Neural progenitor cell (in vitro differentiated cells): ENCODE measurements at regions not wholly inside any gene's neighbourhood (a gene's known extent, or its start where the extent isn't known, plus 50 kb on each side); places are given as distances from the start of the nearest gene placed in this dataset.

Experiments
- CTCF ChIP-seq: fragments of 200-600 bp; sonication (generic); IDR thresholded peaks from 2 replicates; pipeline ENCODE4 v1.5.1; 2017; ENCODE audit warnings: antibody characterized with exemption, mild to moderate bottlenecking
- EZH2 ChIP-seq: fragments of 200-600 bp; sonication (generic); IDR thresholded peaks from 2 replicates; pipeline ENCODE4 v1.6.1; 2017; ENCODE audit warnings: antibody characterized with exemption, mild to moderate bottlenecking, moderate library complexity

- TF ChIP-seq CTCF = no peak
- TF ChIP-seq EZH2 = no peak
Measured at GRCh38 chr14:22282417-22282816, 306.6 kb downstream of the DAD1 start.
